ENCODE measurements at regions not wholly inside any gene's neighbourhood (a gene's known extent, or its start where the extent isn't known, plus 50 kb on each side); places are given as distances from the start of the nearest gene placed in this dataset.
"Not testable (repeated sequence)": the region's sequence is repeated elsewhere in the genome, so short reads cannot be mapped to it uniquely, and the experiment has no call there.

GRCh38 chr9:135408476-135409254, 70.9 kb upstream of the PPP1R26 start:
- peak; percentile 50 for DNase-seq (ENCODE audit: low spot score)
- TF ChIP-seq CTCF (IDR thresholded peaks at IDR 0.05): no peak
- H3K27ac ChIP-seq: no peak overlapping the region
- H3K4me3 ChIP-seq: no peak overlapping the region

- no peak for TF ChIP-seq CTCF (IDR thresholded peaks at IDR 0.05)
- no peak for DNase-seq (ENCODE audit: low spot score)
- Histone ChIP-seq H3K4me3 (no peak overlapping the region), H3K27ac (no peak overlapping the region)
Observed at GRCh38 chr9:135409286-135410200, 70.0 kb upstream of the PPP1R26 start.

GRCh38 chr9:135410421-135410820, 69.2 kb upstream of the PPP1R26 start:
- DNase-seq (ENCODE audit: low spot score): no peak
- TF ChIP-seq CTCF (IDR thresholded peaks at IDR 0.05): no peak
- H3K27ac ChIP-seq: no peak overlapping the region
- no peak overlapping the region for H3K4me3 ChIP-seq

- H3K27ac ChIP-seq: no peak overlapping the region
- no peak overlapping the region for H3K4me3 ChIP-seq
- TF ChIP-seq CTCF (IDR thresholded peaks at IDR 0.05): no peak
- DNase-seq (ENCODE audit: low spot score): peak; percentile 38
Observed at GRCh38 chr9:135410831-135411473, 68.6 kb upstream of the PPP1R26 start.

GRCh38 chr9:135411605-135412004, 68.0 kb upstream of the PPP1R26 start:
- DNase-seq (ENCODE audit: low spot score); H3K27ac ChIP-seq; H3K4me3 ChIP-seq: not testable (repeated sequence)

- peak; percentile 99 for TF ChIP-seq CTCF (IDR thresholded peaks at IDR 0.05)
- DNase-seq (ENCODE audit: low spot score): peak; percentile 70
- H3K27ac ChIP-seq, H3K4me3 ChIP-seq: not testable (repeated sequence)
Observed at GRCh38 chr9:135412315-135413085, 67.1 kb upstream of the PPP1R26 start.

GRCh38 chr9:135413086-135413375, 66.6 kb upstream of the PPP1R26 start:
- no peak overlapping the region for H3K27ac ChIP-seq
- no peak for TF ChIP-seq CTCF (IDR thresholded peaks at IDR 0.05)
- no peak overlapping the region for H3K4me3 ChIP-seq
- no peak for DNase-seq (ENCODE audit: low spot score)

Measured in coronary artery (tissue), 2 donors.